HG03442 (cell line): ENCODE measurements at regions not wholly inside any gene's neighbourhood (a gene's known extent, or its start where the extent isn't known, plus 50 kb on each side); places are given as distances from the start of the nearest gene placed in this dataset.

Source experiments
- ATAC-seq: cut with Tn5 transposase; IDR thresholded peaks from one replicate; pipeline ENCODE4 v1.9.1; 2021; ENCODE audit warnings: mild to moderate bottlenecking, moderate library complexity; ENCODE audit not compliant: unreplicated experiment

- ATAC-seq = no peak
Observed at GRCh38 chr22:48748113-48748859, 1079.4 kb downstream of the BRD1 start.

- no peak for ATAC-seq
Observed at GRCh38 chr22:48746789-48747425, 1080.8 kb downstream of the BRD1 start.

- ATAC-seq = no peak
Observed at GRCh38 chr22:48745842-48746788, 1081.6 kb downstream of the BRD1 start.

- no peak for ATAC-seq
Observed at GRCh38 chr22:48744967-48745841, 1082.5 kb downstream of the BRD1 start.

GRCh38 chr22:48744283-48744641 is 1083.4 kb downstream of the BRD1 start:
- no peak for ATAC-seq

- no peak for ATAC-seq
Observed at GRCh38 chr22:48743601-48744282, 1083.9 kb downstream of the BRD1 start.

GRCh38 chr22:48742556-48743343 is 1084.9 kb downstream of the BRD1 start:
- no peak for ATAC-seq

GRCh38 chr22:48742191-48742555 is 1085.5 kb downstream of the BRD1 start:
- no peak for ATAC-seq

GRCh38 chr22:48741540-48741939 is 1086.1 kb downstream of the BRD1 start:
- no peak for ATAC-seq

GRCh38 chr22:48740731-48741405 is 1086.8 kb downstream of the BRD1 start:
- no peak for ATAC-seq

- ATAC-seq = no peak
Observed at GRCh38 chr22:48740086-48740730, 1087.5 kb downstream of the BRD1 start.

- no peak for ATAC-seq
Observed at GRCh38 chr22:48739348-48740085, 1088.2 kb downstream of the BRD1 start.

- ATAC-seq = no peak
Observed at GRCh38 chr22:48738204-48738980, 1089.3 kb downstream of the BRD1 start.

- no peak for ATAC-seq
Observed at GRCh38 chr22:48737461-48738203, 1090.0 kb downstream of the BRD1 start.

- no peak for ATAC-seq
Observed at GRCh38 chr22:48736593-48737460, 1090.8 kb downstream of the BRD1 start.
